ENCODE measurements at regions not wholly inside any gene's neighbourhood (a gene's known extent, or its start where the extent isn't known, plus 50 kb on each side); places are given as distances from the start of the nearest gene placed in this dataset.
"Not testable (repeated sequence)": the region's sequence is repeated elsewhere in the genome, so short reads cannot be mapped to it uniquely, and the experiment has no call there.

DNA sequence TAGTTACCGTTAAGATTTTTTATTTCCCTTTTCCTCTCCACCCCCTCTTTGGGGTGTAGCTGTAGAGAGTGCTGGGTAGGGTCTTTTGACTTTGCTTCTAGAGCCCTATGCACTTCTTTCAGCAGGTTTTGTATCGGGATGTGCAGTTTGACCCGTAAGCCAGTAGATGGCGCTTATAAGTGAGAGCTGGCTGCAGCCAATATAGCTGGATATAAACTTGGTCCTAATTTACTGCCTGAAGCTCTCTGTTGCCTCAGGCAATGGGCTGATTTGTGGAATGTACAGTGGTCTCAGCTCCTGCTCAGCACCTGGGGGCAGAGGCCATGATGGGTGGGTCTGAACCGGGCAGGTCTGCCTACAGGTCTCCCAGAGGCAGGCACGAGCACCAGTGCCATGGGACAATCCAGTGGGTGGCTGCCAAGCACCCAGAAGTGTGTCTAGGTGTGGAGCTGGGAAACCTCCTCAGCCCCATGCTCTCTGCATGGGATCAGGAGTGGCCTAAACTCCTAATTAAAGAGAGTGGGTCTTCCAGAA is 146.5 kb downstream of the SPANXN1 start:
- Histone ChIP-seq H3K36me3 (no peaks in the 10 kb centered on the region), H3K9me3 (no peaks in the 10 kb centered on the region), H3K4me3 (no peak overlapping the region), H3K27me3 (no peaks in the 10 kb centered on the region), H3K27ac (no peak overlapping the region), H3K4me1 (no peaks in the 10 kb centered on the region)
- 0% methylated on average over 1 of the region's 6 CpGs; no CpG with 5 or more reads in 1 of the 2 donors for WGBS, 2 donors (ENCODE audit: low coverage in 1 of 2)
- TF ChIP-seq CTCF (IDR thresholded peaks at IDR 0.05) (no peak), POLR2AphosphoS5 (IDR thresholded peaks at IDR 0.05) (no peak), EP300 (IDR thresholded peaks at IDR 0.05) (no peak), POLR2A (IDR thresholded peaks at IDR 0.05) (no peak)
- ATAC-seq, result no peak

DNA sequence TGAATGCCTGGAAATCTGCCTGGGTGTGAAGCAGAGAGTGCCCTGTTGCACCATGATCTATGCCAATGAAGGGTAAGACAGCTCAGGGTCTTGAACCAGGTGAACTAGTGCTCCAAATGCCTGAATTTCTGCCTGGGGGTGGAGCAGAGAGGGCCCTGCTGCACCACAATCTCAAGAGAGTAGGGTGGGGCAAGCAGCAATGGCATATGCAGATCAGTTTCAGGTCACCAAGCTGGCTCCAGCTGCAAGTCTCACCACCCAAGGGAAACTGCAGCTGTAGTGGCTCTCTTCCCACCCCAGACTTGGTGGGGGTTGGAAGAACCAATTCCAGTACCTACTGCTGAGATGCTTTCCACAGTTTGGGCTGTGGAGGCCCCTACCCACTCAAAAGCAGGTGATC is 147.0 kb downstream of the SPANXN1 start:
- Histone ChIP-seq H3K4me1 (no peaks in the 10 kb centered on the region), H3K4me3 (no peak overlapping the region), H3K9me3 (no peaks in the 10 kb centered on the region), H3K27me3 (no peaks in the 10 kb centered on the region), H3K27ac (no peak overlapping the region), H3K36me3 (no peaks in the 10 kb centered on the region)
- ATAC-seq, result no peak
- TF ChIP-seq POLR2AphosphoS5 (IDR thresholded peaks at IDR 0.05) (no peak), EP300 (IDR thresholded peaks at IDR 0.05) (no peak), CTCF (IDR thresholded peaks at IDR 0.05) (no peak), POLR2A (IDR thresholded peaks at IDR 0.05) (no peak)

GRCh38 chrX:145396612-145397011 is 149.3 kb downstream of the SPANXN1 start:
- Histone ChIP-seq H3K27me3 (no peaks in the 10 kb centered on the region), H3K4me3 (no peak overlapping the region), H3K27ac (no peak overlapping the region), H3K9me3 (no peaks in the 10 kb centered on the region), H3K4me1 (no peaks in the 10 kb centered on the region), H3K36me3 (no peaks in the 10 kb centered on the region)
- ATAC-seq, result no peak
- 79 to 91% methylated on average over 2 of the region's 2 CpGs for WGBS, 2 donors (ENCODE audit: low coverage in 1 of 2)
- TF ChIP-seq POLR2AphosphoS5 (IDR thresholded peaks at IDR 0.05), result no peak
- no peak for TF ChIP-seq CTCF (IDR thresholded peaks at IDR 0.05)
- no peak for TF ChIP-seq EP300 (IDR thresholded peaks at IDR 0.05)
- TF ChIP-seq POLR2A (IDR thresholded peaks at IDR 0.05), result no peak

DNA sequence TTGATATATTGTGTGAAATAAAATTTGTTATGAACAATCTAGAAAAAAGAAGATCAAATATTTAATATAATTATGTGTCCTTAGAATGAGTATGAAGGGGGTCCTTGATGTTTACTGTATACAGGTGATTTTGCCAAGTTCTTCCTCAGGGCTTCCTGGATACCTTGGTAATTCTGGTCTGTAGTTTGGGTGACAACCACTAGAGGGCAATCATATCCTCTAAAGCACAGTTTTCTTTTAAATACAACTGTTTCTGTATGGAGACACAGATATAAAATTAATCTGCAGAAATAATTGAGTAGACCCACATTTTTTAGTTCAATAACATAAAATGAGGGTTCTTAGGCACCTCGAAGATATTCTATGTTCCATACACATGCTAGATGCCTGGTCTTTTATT is 157.7 kb downstream of the SPANXN1 start:
- H3K9me3 ChIP-seq, result no peaks in the 10 kb centered on the region
- H3K27me3 ChIP-seq, result no peaks in the 10 kb centered on the region
- H3K4me3 ChIP-seq, result no peak overlapping the region
- H3K27ac ChIP-seq, result no peak overlapping the region
- TF ChIP-seq POLR2AphosphoS5 (IDR thresholded peaks at IDR 0.05) (no peak), POLR2A (IDR thresholded peaks at IDR 0.05) (no peak), CTCF (IDR thresholded peaks at IDR 0.05) (peak in 1 of 4 experiments; percentile 54), EP300 (IDR thresholded peaks at IDR 0.05) (no peak)
- WGBS, 2 donors (ENCODE audit: low coverage in 1 of 2), result 0 to 14% methylated on average over 1 of the region's 1 CpG
- no peak for ATAC-seq
- no peaks in the 10 kb centered on the region for H3K36me3 ChIP-seq
- H3K4me1 ChIP-seq, result no peaks in the 10 kb centered on the region

DNA sequence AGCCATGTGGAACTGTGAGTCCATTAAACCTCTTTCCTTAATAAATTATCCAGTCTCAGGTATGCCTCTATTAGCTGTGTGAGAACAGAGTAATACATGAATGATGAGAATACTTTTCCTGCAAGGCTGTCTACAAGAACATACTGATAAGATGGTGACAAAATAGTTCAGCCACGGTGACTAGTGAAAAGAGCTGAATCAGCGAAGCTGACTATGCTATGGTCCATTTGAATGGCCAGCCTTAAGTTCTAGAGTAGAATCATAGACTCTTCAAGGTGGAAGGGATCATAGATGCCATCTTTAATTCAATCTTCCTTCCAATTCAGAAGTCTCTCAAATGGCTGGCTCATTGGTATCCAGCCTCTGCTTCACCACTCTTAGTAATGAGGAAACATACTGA is 163.3 kb downstream of the SPANXN1 start:
- H3K4me1 ChIP-seq, result no peaks in the 10 kb centered on the region
- no peaks in the 10 kb centered on the region for H3K27me3 ChIP-seq
- H3K4me3 ChIP-seq, result no peak overlapping the region
- H3K27ac ChIP-seq, result no peak overlapping the region
- WGBS, 2 donors (ENCODE audit: low coverage in 1 of 2), result 73 to 80% methylated on average over 1 to 2 of the region's 2 CpGs
- TF ChIP-seq POLR2AphosphoS5 (IDR thresholded peaks at IDR 0.05) (no peak), POLR2A (IDR thresholded peaks at IDR 0.05) (no peak), CTCF (IDR thresholded peaks at IDR 0.05) (no peak), EP300 (IDR thresholded peaks at IDR 0.05) (no peak)
- H3K9me3 ChIP-seq, result no peaks in the 10 kb centered on the region
- H3K36me3 ChIP-seq, result no peaks in the 10 kb centered on the region
- ATAC-seq, result no peak

DNA sequence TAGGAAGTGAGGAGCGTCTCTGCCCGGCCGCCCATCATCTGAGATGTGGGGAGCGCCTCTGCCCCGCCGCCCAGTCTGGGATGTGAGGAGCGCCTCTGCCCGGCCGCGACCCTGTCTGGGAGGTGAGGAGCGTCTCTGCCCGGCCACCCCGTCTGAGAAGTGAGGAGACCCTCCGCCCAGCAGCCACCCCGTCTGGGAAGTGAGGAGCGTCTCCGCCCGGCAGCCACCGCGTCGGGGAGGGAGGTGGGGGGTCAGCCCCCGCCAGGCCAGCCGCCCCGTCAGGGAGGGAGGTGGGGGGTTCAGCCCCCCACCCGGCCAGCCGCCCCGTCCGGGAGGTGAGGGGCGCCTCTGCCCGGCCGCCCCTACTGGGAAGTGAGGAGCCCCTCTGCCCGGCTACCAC is 188.9 kb downstream of the SPANXN1 start:
- ATAC-seq, H3K36me3 ChIP-seq: not testable (repeated sequence)
- no CpG with 5 or more reads among the region's 32 CpGs for WGBS, 2 donors (ENCODE audit: low coverage in 1 of 2)

More for the DNA sequence above, 188.9 kb downstream of the SPANXN1 start:
- H3K4me3 ChIP-seq, H3K27me3 ChIP-seq, H3K9me3 ChIP-seq, H3K27ac ChIP-seq, H3K4me1 ChIP-seq: not testable (repeated sequence)
